Effector memory CD8-positive, alpha-beta T cell (primary cell): ENCODE measurements at regions not wholly inside any gene's neighbourhood (a gene's known extent, or its start where the extent isn't known, plus 50 kb on each side); places are given as distances from the start of the nearest gene placed in this dataset.

Experiments used
- ATAC-seq: fragments of 150-1000 bp; cut with Tn5 transposase; replicated peaks from 2 replicates; pipeline ENCODE4 v1.10.0; 2021; ENCODE audit warnings: mild to moderate bottlenecking, moderate library complexity
- DNase-seq, 3 experiments: peaks; one replicate each; pipeline ENCODE4 v3.0.0; 2021
- H3K27ac Mint-ChIP-seq, 2 donors: one replicate each; pipeline ENCODE4 v1.8.0; 2022; ENCODE audit warnings: mild to moderate bottlenecking in 2 of 2, mixed read lengths in 2 of 2, moderate library complexity in 2 of 2
- H3K27me3 Mint-ChIP-seq, 2 donors: one replicate each; pipeline ENCODE4 v1.8.0; 2022; ENCODE audit warnings: mixed read lengths in 2 of 2
- H3K36me3 Mint-ChIP-seq: one replicate; pipeline ENCODE4 v1.8.0; 2022; ENCODE audit warnings: mild to moderate bottlenecking, moderate library complexity, mixed read lengths; ENCODE audit not compliant: insufficient read depth
- H3K4me1 Mint-ChIP-seq, 2 donors: one replicate each; pipeline ENCODE4 v1.8.0; 2022; ENCODE audit warnings: low read depth in 2 of 2, mixed read lengths in 2 of 2
- H3K4me3 Mint-ChIP-seq, 2 donors: one replicate each; pipeline ENCODE4 v1.8.0; 2022; ENCODE audit warnings: mild to moderate bottlenecking in 2 of 2, mixed read lengths in 2 of 2, moderate library complexity in 2 of 2
- H3K9me3 Mint-ChIP-seq, 2 donors: one replicate each; pipeline ENCODE4 v1.8.0; 2022; ENCODE audit warnings: mixed read lengths in 2 of 2

DNA sequence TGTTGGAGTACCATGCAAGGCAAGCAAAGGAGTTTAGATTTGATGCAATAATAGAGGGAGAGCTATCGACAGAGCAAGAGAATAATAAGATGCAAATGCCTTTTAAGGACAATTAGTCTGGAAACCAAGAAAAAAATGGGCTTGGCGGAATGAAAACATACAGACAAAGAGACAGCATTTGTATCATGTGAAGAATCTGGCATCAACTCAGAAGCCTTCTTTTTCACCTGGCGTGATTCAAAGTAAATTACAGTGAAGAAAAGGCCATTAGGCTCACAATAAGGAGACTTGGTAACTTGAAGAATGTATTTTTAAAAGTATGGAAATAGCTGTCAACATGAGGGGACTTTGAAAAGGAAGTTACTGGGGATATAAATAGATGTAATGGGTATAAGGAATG lies 521.2 kb upstream of the GOLIM4 start:
- Mint-ChIP-seq H3K36me3 (no peaks in the 10 kb centered on the region), H3K27me3 (no peaks in the 10 kb centered on the region), H3K4me3 (no peak overlapping the region), H3K4me1 (no peaks in the 10 kb centered on the region), H3K27ac (no peak overlapping the region), H3K9me3 (no peaks in the 10 kb centered on the region)
- no peak for DNase-seq
- ATAC-seq: no peak

DNA sequence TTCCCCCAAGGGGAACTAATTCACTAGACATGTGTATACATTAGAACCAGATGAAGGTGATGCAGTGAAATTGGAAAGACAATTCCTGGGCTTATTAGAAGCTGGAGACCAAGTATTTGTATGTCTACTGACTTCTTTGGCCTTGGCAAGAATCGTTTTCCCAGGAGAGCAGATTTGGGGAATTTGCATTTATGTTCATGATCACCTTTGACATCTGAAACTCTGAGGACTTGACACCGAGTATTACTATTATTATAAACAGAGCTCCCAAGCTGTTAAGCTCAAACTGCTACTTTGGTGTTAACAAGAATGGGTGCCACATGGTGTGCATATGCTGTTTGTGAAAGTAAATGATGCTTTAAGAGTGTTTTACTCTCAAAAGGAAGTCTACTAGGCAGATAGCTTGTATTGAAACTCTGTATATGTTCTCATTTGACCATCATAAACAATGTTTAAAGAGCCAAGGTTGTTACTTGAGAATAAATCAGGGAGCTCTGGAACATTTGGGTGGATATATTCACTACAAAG lies 519.8 kb upstream of the GOLIM4 start:
- Mint-ChIP-seq H3K27ac (no peak overlapping the region), H3K4me3 (no peak overlapping the region), H3K36me3 (no peaks in the 10 kb centered on the region), H3K9me3 (peaks cover 0 to 3% of the 10 kb centered on the region in 2 donors), H3K27me3 (no peaks in the 10 kb centered on the region), H3K4me1 (no peaks in the 10 kb centered on the region)
- DNase-seq (no peak), ATAC-seq (no peak)

DNA sequence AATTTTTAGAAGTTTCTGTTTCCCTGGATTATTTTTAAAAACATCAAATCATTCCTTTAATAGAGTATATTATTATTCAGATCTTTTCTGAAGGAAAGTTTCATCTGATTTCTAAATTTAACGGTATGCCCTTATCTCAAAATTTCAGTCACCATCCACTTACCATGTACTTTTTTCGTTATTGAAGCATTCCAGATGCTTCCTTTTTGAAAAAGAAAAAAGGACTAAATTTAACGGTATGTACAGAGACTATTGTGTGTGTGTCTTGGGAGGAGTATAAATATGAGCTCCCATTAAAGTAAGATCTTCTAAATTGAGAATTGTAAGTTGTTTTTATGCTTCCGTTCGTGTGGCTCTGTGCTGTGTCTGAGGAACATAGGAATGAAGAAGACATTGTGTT lies 517.4 kb upstream of the GOLIM4 start:
- Mint-ChIP-seq H3K36me3 (no peaks in the 10 kb centered on the region), H3K27ac (no peak overlapping the region), H3K4me1 (no peaks in the 10 kb centered on the region), H3K9me3 (peaks cover 0 to 6% of the 10 kb centered on the region in 2 donors), H3K27me3 (no peaks in the 10 kb centered on the region), H3K4me3 (no peak overlapping the region)
- DNase-seq (no peak), ATAC-seq (no peak)

GRCh38 chr3:168612671-168613070 lies 516.9 kb upstream of the GOLIM4 start:
- H3K27me3 Mint-ChIP-seq: no peaks in the 10 kb centered on the region

GRCh38 chr3:168611826-168612225 lies 516.1 kb upstream of the GOLIM4 start:
- no peaks in the 10 kb centered on the region for H3K27me3 Mint-ChIP-seq
- H3K4me3 Mint-ChIP-seq: no peak overlapping the region
- peaks cover 2 to 6% of the 10 kb centered on the region in 2 donors for H3K9me3 Mint-ChIP-seq
- H3K4me1 Mint-ChIP-seq: no peaks in the 10 kb centered on the region
- H3K27ac Mint-ChIP-seq: no peak overlapping the region
- H3K36me3 Mint-ChIP-seq: no peaks in the 10 kb centered on the region
- ATAC-seq (no peak), DNase-seq (no peak)

More at GRCh38 chr3:168612671-168613070, 516.9 kb upstream of the GOLIM4 start:
- no peak for DNase-seq
- H3K36me3 Mint-ChIP-seq: no peaks in the 10 kb centered on the region
- no peak overlapping the region for H3K4me3 Mint-ChIP-seq
- H3K4me1 Mint-ChIP-seq: no peaks in the 10 kb centered on the region
- H3K27ac Mint-ChIP-seq: no peak overlapping the region
- peaks cover 0 to 6% of the 10 kb centered on the region in 2 donors for H3K9me3 Mint-ChIP-seq
- ATAC-seq: no peak

DNA sequence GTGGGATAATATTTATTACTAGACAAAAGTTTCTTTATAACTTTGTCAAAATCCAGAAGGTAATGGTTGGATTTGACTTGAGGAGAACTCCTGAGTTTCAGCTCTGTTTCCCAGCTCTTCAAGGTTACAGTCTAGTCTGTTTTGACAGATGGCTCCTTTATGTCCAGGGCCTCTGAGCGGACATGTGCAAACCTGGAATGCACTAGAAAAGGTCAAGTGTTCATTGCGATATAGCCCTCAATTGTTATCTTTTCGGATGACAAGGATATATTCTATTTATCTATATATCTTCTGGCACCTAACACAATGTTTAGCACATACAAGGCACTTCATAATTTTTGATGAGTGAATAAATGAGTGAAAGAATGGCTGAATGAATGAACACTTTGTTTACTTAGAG lies 513.2 kb upstream of the GOLIM4 start:
- H3K27me3 Mint-ChIP-seq: no peaks in the 10 kb centered on the region
- H3K27ac Mint-ChIP-seq: no peak overlapping the region
- DNase-seq: no peak
- no peaks in the 10 kb centered on the region for H3K36me3 Mint-ChIP-seq
- H3K4me3 Mint-ChIP-seq: no peak overlapping the region
- H3K4me1 Mint-ChIP-seq: no peaks in the 10 kb centered on the region
- H3K9me3 Mint-ChIP-seq: peaks cover 3 to 6% of the 10 kb centered on the region in 2 donors
- ATAC-seq: no peak

DNA sequence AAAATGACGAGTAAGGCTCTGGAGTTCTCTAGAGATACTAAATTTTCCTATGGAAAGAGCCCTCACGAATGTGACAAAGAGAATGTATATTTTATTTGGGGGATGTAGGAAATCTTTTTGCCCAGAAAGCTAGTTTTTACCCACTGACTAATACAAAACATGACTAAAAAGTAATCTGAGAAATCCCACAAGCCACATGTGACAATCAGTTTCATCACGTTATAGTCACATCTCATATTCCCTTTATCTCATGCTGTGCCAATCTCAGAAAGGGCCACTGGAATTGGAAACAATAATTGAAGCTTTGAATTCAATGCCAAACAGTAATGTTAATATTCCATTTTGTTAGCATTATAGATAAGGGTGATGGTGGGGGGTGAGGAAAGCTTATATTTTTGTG lies 509.0 kb upstream of the GOLIM4 start:
- no peak overlapping the region for H3K27ac Mint-ChIP-seq
- no peak for DNase-seq
- no peaks in the 10 kb centered on the region for H3K4me1 Mint-ChIP-seq

GRCh38 chr3:168598250-168598649 lies 502.5 kb upstream of the GOLIM4 start:
- Mint-ChIP-seq H3K27me3 (no peaks in the 10 kb centered on the region), H3K27ac (no peak overlapping the region), H3K4me3 (no peak overlapping the region), H3K9me3 (peaks cover 0 to 4% of the 10 kb centered on the region in 2 donors), H3K4me1 (no peaks in the 10 kb centered on the region), H3K36me3 (no peaks in the 10 kb centered on the region)
- ATAC-seq (no peak), DNase-seq (no peak)

More for the DNA sequence above, 509.0 kb upstream of the GOLIM4 start:
- no peaks in the 10 kb centered on the region for H3K36me3 Mint-ChIP-seq
- no peak for ATAC-seq
- H3K9me3 Mint-ChIP-seq: peaks cover 0 to 7% of the 10 kb centered on the region in 2 donors
- no peak overlapping the region for H3K4me3 Mint-ChIP-seq
- H3K27me3 Mint-ChIP-seq: no peaks in the 10 kb centered on the region

- no peak overlapping the region for H3K4me3 Mint-ChIP-seq
- H3K27me3 Mint-ChIP-seq: no peaks in the 10 kb centered on the region
- peaks cover 4 to 6% of the 10 kb centered on the region in 2 donors for H3K9me3 Mint-ChIP-seq
- H3K4me1 Mint-ChIP-seq: no peaks in the 10 kb centered on the region
- no peak overlapping the region for H3K27ac Mint-ChIP-seq
- ATAC-seq (no peak), DNase-seq (no peak)
- no peaks in the 10 kb centered on the region for H3K36me3 Mint-ChIP-seq
Measured at GRCh38 chr3:168596175-168596823, 500.6 kb upstream of the GOLIM4 start.

GRCh38 chr3:168591587-168591986 lies 495.9 kb upstream of the GOLIM4 start:
- ATAC-seq (no peak), DNase-seq (no peak)
- Mint-ChIP-seq H3K4me1 (no peaks in the 10 kb centered on the region), H3K36me3 (no peaks in the 10 kb centered on the region), H3K27me3 (no peaks in the 10 kb centered on the region), H3K27ac (no peak overlapping the region), H3K4me3 (no peak overlapping the region), H3K9me3 (peaks cover 5 to 6% of the 10 kb centered on the region in 2 donors)

- H3K27ac Mint-ChIP-seq: no peak overlapping the region
- peaks cover 5 to 6% of the 10 kb centered on the region in 2 donors for H3K9me3 Mint-ChIP-seq
- no peaks in the 10 kb centered on the region for H3K4me1 Mint-ChIP-seq
- ATAC-seq (no peak), DNase-seq (no peak)
- H3K27me3 Mint-ChIP-seq: no peaks in the 10 kb centered on the region
- H3K4me3 Mint-ChIP-seq: no peak overlapping the region
- H3K36me3 Mint-ChIP-seq: no peaks in the 10 kb centered on the region
Measured at GRCh38 chr3:168589376-168589775, 493.7 kb upstream of the GOLIM4 start.

DNA sequence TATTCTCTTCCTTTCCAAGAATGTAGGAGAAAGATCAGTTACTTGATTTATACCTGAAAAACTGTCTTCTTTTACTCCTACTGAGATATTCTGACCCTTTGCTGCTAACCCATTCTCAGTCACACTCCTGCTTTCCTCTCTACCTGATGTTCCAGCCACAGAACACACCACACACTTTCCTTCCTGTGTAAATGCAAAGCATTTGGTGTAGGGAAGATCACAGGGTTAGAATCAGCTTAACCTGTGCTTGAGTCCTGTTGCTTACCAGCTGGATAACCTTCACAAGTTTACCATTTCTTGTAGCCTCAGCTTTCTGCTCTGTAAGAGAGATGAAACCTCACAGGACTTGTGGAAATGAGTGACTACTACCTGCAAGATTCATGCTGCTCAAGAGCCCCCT lies 489.8 kb upstream of the GOLIM4 start:
- Mint-ChIP-seq H3K36me3 (no peaks in the 10 kb centered on the region), H3K27ac (no peak overlapping the region), H3K4me3 (no peak overlapping the region), H3K27me3 (no peaks in the 10 kb centered on the region), H3K4me1 (no peaks in the 10 kb centered on the region), H3K9me3 (peaks cover 0 to 5% of the 10 kb centered on the region in 2 donors)
- DNase-seq (no peak), ATAC-seq (no peak)

DNA sequence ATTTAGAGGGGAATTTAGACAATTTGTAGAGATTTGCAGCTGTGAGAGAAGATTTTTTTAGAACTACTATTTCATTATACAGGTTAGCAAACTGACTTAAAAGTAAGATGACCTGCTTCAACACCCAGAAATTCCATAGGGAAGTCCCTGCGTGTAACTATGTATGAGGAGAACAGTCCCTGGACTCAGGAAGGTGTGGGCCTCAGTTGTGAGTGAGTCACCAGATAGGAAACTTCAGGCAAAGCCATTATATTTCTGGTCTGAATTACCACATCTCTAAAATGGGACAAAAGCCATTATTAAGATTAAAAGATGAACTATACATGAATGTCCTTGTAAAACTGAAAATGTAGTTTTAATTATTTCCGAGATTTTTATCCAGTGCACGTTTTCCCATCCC lies 488.3 kb upstream of the GOLIM4 start:
- Mint-ChIP-seq H3K9me3 (peaks cover 0 to 3% of the 10 kb centered on the region in 2 donors), H3K4me1 (no peaks in the 10 kb centered on the region), H3K36me3 (no peaks in the 10 kb centered on the region), H3K27ac (no peak overlapping the region), H3K4me3 (no peak overlapping the region), H3K27me3 (no peaks in the 10 kb centered on the region)
- no peak for ATAC-seq
- no peak for DNase-seq

DNA sequence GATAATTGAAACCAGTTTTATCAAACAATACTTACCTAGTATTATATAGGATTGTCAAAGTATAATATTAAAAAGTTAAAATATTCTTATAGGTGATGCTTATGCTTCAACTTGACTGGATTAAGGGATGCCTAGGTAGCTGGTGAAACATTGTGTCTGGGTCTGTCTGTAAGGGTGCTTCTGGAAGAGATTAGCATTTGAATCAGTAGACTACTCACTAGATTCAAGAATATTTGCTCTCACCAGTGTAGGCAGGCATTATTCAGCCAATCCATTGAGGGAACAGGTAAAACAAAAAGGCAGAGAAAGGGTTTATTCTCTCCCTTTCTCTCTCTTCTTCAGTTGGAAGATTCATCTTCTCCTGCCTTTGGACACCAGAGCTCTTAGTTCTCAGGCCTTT lies 486.8 kb upstream of the GOLIM4 start:
- Mint-ChIP-seq H3K4me3 (no peak overlapping the region), H3K4me1 (no peaks in the 10 kb centered on the region)

More for the DNA sequence above, 486.8 kb upstream of the GOLIM4 start:
- ATAC-seq: no peak
- H3K9me3 Mint-ChIP-seq: peaks cover 0 to under 1% of the 10 kb centered on the region in 2 donors
- no peak for DNase-seq
- H3K27me3 Mint-ChIP-seq: no peaks in the 10 kb centered on the region
- H3K27ac Mint-ChIP-seq: no peak overlapping the region
- no peaks in the 10 kb centered on the region for H3K36me3 Mint-ChIP-seq
